Stomach (tissue), 8 donors: ENCODE measurements at regions not wholly inside any gene's neighbourhood (a gene's known extent, or its start where the extent isn't known, plus 50 kb on each side); places are given as distances from the start of the nearest gene placed in this dataset.

Experiments
- DNase-seq, 2 donors: peaks; one replicate each; pipeline versions ENCODE4 v3.0.0 to v3.0.0-alpha.2; 2013 to 2019
- H3K27ac ChIP-seq, 5 donors: fragments of 200-600 bp in 4 of 5; sonication (generic) in 4 of 5; one replicate each; pipeline ENCODE4 v1.5.1; 2013 to 2019; ENCODE audit warnings: mild to moderate bottlenecking in 1 of 5, moderate library complexity in 1 of 5
- H3K27me3 ChIP-seq, 3 donors: fragments of 200-600 bp; sonication (generic); one replicate each; pipeline ENCODE4 v1.5.1; 2017 to 2019; ENCODE audit warnings: mixed run types in 1 of 3
- H3K36me3 ChIP-seq, 4 donors: fragments of 200-600 bp; sonication (generic); 1 replicate in 3 of 4; 2 replicates in 1 of 4; pipeline ENCODE4 v1.5.1; 2016 to 2019
- H3K4me1 ChIP-seq, 4 donors: fragments of 200-600 bp; sonication (generic); one replicate each; pipeline ENCODE4 v1.5.1; 2016 to 2019
- H3K4me3 ChIP-seq, 4 donors: fragments of 200-600 bp; sonication (generic) in 3 of 4; one replicate each; pipeline ENCODE4 v1.5.1; 2016 to 2019; ENCODE audit warnings: mild to moderate bottlenecking in 1 of 4
- H3K9me3 ChIP-seq, 4 donors: fragments of 200-600 bp; sonication (generic); one replicate each; pipeline ENCODE4 v1.5.1; 2016 to 2019
- CTCF ChIP-seq, 7 experiments: fragments of 450-650 bp in 4 of 7; fragments of 200-600 bp in 3 of 7; sonication (generic) in 3 of 7; IDR thresholded peaks; one replicate each; pipeline ENCODE4 v1.5.1; 2016 to 2019; ENCODE audit warnings: antibody characterized with exemption in 7 of 7, control low read depth in 2 of 7, mild to moderate bottlenecking in 1 of 7
- EP300 ChIP-seq: sonication (generic); formaldehyde crosslinking; IDR thresholded peaks from one replicate; pipeline ENCODE4 v1.6.1; 2017; ENCODE audit warnings: antibody characterized with exemption
- POLR2A ChIP-seq, 4 donors: fragments of 450-650 bp; IDR thresholded peaks; one replicate each; pipeline ENCODE4 v1.6.1; 2016; ENCODE audit warnings: antibody characterized with exemption in 4 of 4, control low read depth in 2 of 4, mild to moderate bottlenecking in 1 of 4, moderate library complexity in 1 of 4
- POLR2AphosphoS5 ChIP-seq, 3 donors: sonication (generic); formaldehyde crosslinking; IDR thresholded peaks; one replicate each; pipeline ENCODE4 v1.6.1; 2016; ENCODE audit warnings: antibody characterized with exemption in 3 of 3
- WGBS, 5 donors: extraction: QIAGEN DNeasy Blood & Tissue Kit in 3 of 5; methylation state at CpG; one replicate each; pipeline versions ENCODE4 v1.1.5 to v1.1.7; 2013 to 2018; 5-methylcytosine and 5-hydroxymethylcytosine counted together
- intact Hi-C: fragments of 100-400 bp; cut with DNase I; formaldehyde crosslinking; loops from one replicate; pipeline ENCODE4 v1.15.1; 2023; ENCODE audit warnings: low total_unique reads
- donor health status: healthy with polysubstance abuse.
- donor health status: Bipolar disorder and iron deficiency.
- donor health status: healthy.

DNA sequence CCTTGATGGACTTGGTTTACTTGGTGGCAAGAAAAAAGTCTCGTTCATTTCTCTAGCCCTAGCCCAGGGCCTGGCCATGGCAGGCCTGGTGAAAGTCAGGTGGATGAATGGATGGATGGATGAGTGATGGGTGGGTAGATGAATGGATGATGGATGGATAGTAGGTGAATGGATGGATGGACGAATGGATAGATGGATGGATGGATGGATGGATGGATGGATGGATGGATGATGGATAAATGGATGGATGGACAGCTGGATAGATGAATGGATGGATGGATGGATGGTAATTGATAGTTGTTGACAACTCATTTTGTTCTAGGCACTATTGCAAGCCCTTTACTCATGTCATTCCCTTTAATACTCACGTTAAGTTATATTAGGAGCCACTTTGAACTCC lies 86.1 kb upstream of the ANO1 start:
- no peak overlapping the region for H3K4me3 ChIP-seq
- 86 to 96% (median 91%) methylated on average over 3 of the region's 3 CpGs for WGBS, 5 donors

DNA sequence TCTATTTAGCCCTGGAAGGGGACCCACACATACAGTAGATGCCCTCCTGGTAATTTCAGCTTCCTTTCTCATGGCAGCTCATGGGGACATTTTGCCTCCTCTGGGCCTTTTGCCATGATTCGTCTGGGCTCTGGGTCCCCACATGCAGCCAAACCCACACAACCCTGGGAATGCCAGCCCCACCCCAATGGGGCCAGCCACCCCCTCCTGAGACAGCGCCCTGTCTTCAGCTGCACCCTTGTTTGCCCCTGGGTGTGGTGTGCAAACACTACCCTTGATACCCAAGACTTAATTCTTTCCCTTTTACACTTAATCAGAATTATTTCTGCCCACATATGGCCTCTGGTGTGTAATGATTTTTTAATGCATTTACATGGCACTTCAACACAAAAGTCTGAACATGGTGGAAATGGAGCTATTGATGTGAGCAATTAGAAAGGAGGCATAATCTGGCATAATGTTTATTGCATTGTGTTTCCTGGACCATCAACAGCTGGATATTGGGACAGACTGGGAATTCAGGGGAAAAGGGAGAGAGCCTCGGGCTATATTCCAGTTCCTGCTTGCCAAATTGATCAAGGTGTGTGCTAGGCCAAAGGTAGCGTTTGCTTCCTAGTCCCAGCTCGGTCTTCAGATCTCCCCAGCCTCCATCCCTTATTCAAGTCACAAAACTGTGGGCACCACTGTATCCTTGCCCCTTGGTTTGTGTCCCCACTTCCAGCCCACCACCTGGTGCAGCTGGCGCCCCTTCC lies 85.0 kb upstream of the ANO1 start:
- 35 to 62% (median 40%) methylated on average over 6 of the region's 6 CpGs for WGBS, 5 donors
- H3K27ac ChIP-seq, result peak overlapping the region; percentile 43 to 76 (median 68)
- DNase-seq, result peak; percentile 53 to 73

More for the DNA sequence above, 86.1 kb upstream of the ANO1 start:
- H3K9me3 ChIP-seq, result peaks cover 0 to 11% (median 1%) of the 10 kb centered on the region in 4 donors
- no peaks in the 10 kb centered on the region for H3K36me3 ChIP-seq
- intact Hi-C loops, result no loop called here
- H3K27ac ChIP-seq, result peak overlapping the region in 3 of 5 donors; percentile 1 to 76 (median 73)
- no peak for DNase-seq
- TF ChIP-seq POLR2A (IDR thresholded peaks at IDR 0.05) (no peak), CTCF (IDR thresholded peaks at IDR 0.05) (no peak), POLR2AphosphoS5 (IDR thresholded peaks at IDR 0.05) (no peak), EP300 (no peak)
- peaks cover 0 to 32% (median 5%) of the 10 kb centered on the region in 3 donors for H3K27me3 ChIP-seq
- H3K4me1 ChIP-seq, result peaks cover 0 to 10% (median 2%) of the 10 kb centered on the region in 4 donors

GRCh38 chr11:69994810-69995209 lies 83.3 kb upstream of the ANO1 start:
- Histone ChIP-seq H3K27ac (peak overlapping the region in 1 of 5 donors; percentile 76), H3K4me1 (peaks cover 0 to 22% (median 2%) of the 10 kb centered on the region in 4 donors), H3K4me3 (no peak overlapping the region), H3K36me3 (no peaks in the 10 kb centered on the region), H3K9me3 (peaks cover 0 to 11% (median 1%) of the 10 kb centered on the region in 4 donors), H3K27me3 (peaks cover 0 to 6% (median 0%) of the 10 kb centered on the region in 3 donors)
- no peak for TF ChIP-seq CTCF (IDR thresholded peaks at IDR 0.05)
- TF ChIP-seq POLR2AphosphoS5 (IDR thresholded peaks at IDR 0.05), result no peak
- TF ChIP-seq EP300, result no peak
- no peak for TF ChIP-seq POLR2A (IDR thresholded peaks at IDR 0.05)
- DNase-seq, result no peak
- 74 to 95% (median 90%) methylated on average over 3 of the region's 3 CpGs for WGBS, 5 donors
- intact Hi-C loops, result no loop called here

More for the DNA sequence above, 85.0 kb upstream of the ANO1 start:
- H3K9me3 ChIP-seq, result peaks cover 0 to 11% (median 1%) of the 10 kb centered on the region in 4 donors
- TF ChIP-seq POLR2AphosphoS5 (IDR thresholded peaks at IDR 0.05) (peak in 1 of 3 donors; percentile 15), CTCF (IDR thresholded peaks at IDR 0.05) (no peak), EP300 (no peak), POLR2A (IDR thresholded peaks at IDR 0.05) (no peak)
- no peaks in the 10 kb centered on the region for H3K36me3 ChIP-seq
- H3K4me3 ChIP-seq, result no peak overlapping the region
- intact Hi-C loops, result no loop called here
- H3K4me1 ChIP-seq, result peaks cover 0 to 10% (median 2%) of the 10 kb centered on the region in 4 donors
- peaks cover 0 to 21% (median 0%) of the 10 kb centered on the region in 3 donors for H3K27me3 ChIP-seq

DNA sequence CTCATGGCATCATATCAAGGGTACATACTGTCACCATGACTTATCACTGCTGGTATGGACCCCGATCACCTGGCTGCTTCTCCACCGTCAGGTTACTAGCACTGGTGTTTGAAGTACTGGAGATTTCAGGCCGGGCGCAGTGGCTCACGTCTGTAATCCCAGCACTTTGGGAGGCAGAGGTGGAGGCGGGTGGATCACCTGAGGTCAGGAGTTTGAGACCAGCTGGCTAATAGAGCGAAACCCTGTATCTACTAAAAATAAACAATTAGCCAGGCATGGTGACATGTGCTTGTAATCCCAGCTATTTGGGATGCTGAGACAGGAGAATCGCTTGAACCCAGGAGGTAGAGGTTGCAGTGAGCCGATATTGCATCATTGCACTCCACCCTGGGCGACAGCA lies 82.4 kb upstream of the ANO1 start:
- no peak overlapping the region for H3K4me3 ChIP-seq
- WGBS, 5 donors, result 86 to 92% (median 90%) methylated on average over 10 of the region's 10 CpGs
- TF ChIP-seq POLR2A (IDR thresholded peaks at IDR 0.05) (no peak), EP300 (no peak), POLR2AphosphoS5 (IDR thresholded peaks at IDR 0.05) (no peak), CTCF (IDR thresholded peaks at IDR 0.05) (no peak)
- peaks cover 0 to 11% (median 1%) of the 10 kb centered on the region in 4 donors for H3K9me3 ChIP-seq
- no peaks in the 10 kb centered on the region for H3K36me3 ChIP-seq
- H3K27ac ChIP-seq, result no peak overlapping the region
- peaks cover 0 to 6% (median 0%) of the 10 kb centered on the region in 3 donors for H3K27me3 ChIP-seq
- H3K4me1 ChIP-seq, result peaks cover 0 to 30% (median 2%) of the 10 kb centered on the region in 4 donors
- DNase-seq, result no peak
- intact Hi-C loops, result no loop called here
